ENCODE measurements at regions not wholly inside any gene's neighbourhood (a gene's known extent, or its start where the extent isn't known, plus 50 kb on each side); places are given as distances from the start of the nearest gene placed in this dataset.

GRCh38 chr3:194259982-194260766 is 91.0 kb downstream of the CPN2 start:
- TF ChIP-seq GABPA (IDR thresholded peaks at IDR 0.05; ENCODE audit: low read depth) (no peak), REST (IDR thresholded peaks at IDR 0.05; ENCODE audit: insufficient replicate concordance, low read depth) (no peak), SPI1 (IDR thresholded peaks at IDR 0.05; ENCODE audit: borderline replicate concordance, low read depth) (no peak), POLR2AphosphoS5 (IDR thresholded peaks at IDR 0.05; ENCODE audit: low read depth) (no peak), CTCF (IDR thresholded peaks at IDR 0.05; ENCODE audit: insufficient read depth, low read length) (no peak)
- DNase-seq (ENCODE audit: low read depth in 1 of 2, low spot score in 1 of 2): no peak
- Histone ChIP-seq H3K27me3 (ENCODE audit: insufficient read depth, poor library complexity, severe bottlenecking) (no peaks in the 10 kb centered on the region), H3K4me3 (replicated peaks; ENCODE audit: insufficient read depth, low read length) (no peak overlapping the region), H3K27ac (replicated peaks) (no peak overlapping the region)

GRCh38 chr3:194261581-194262063 is 89.5 kb downstream of the CPN2 start:
- no peak for TF ChIP-seq CTCF (IDR thresholded peaks at IDR 0.05; ENCODE audit: insufficient read depth, low read length)
- no peak for TF ChIP-seq REST (IDR thresholded peaks at IDR 0.05; ENCODE audit: insufficient replicate concordance, low read depth)
- TF ChIP-seq SPI1 (IDR thresholded peaks at IDR 0.05; ENCODE audit: borderline replicate concordance, low read depth): no peak
- no peak for TF ChIP-seq GABPA (IDR thresholded peaks at IDR 0.05; ENCODE audit: low read depth)
- TF ChIP-seq POLR2AphosphoS5 (IDR thresholded peaks at IDR 0.05; ENCODE audit: low read depth): no peak
- no peak for DNase-seq (ENCODE audit: low read depth in 1 of 2, low spot score in 1 of 2)
- Histone ChIP-seq H3K4me3 (replicated peaks; ENCODE audit: insufficient read depth, low read length) (no peak overlapping the region), H3K27me3 (ENCODE audit: insufficient read depth, poor library complexity, severe bottlenecking) (no peaks in the 10 kb centered on the region), H3K27ac (replicated peaks) (no peak overlapping the region)

- Histone ChIP-seq H3K27me3 (ENCODE audit: insufficient read depth, poor library complexity, severe bottlenecking) (no peaks in the 10 kb centered on the region), H3K27ac (replicated peaks) (no peak overlapping the region), H3K4me3 (replicated peaks; ENCODE audit: insufficient read depth, low read length) (no peak overlapping the region)
- DNase-seq (ENCODE audit: low read depth in 1 of 2, low spot score in 1 of 2): no peak
- TF ChIP-seq GABPA (IDR thresholded peaks at IDR 0.05; ENCODE audit: low read depth) (no peak), CTCF (IDR thresholded peaks at IDR 0.05; ENCODE audit: insufficient read depth, low read length) (no peak), SPI1 (IDR thresholded peaks at IDR 0.05; ENCODE audit: borderline replicate concordance, low read depth) (no peak), POLR2AphosphoS5 (IDR thresholded peaks at IDR 0.05; ENCODE audit: low read depth) (no peak), REST (IDR thresholded peaks at IDR 0.05; ENCODE audit: insufficient replicate concordance, low read depth) (no peak)
Measured at GRCh38 chr3:194262176-194262924, 88.8 kb downstream of the CPN2 start.

Measured in HL-60 (cell line).